T-cell (primary cell): ENCODE measurements at regions not wholly inside any gene's neighbourhood (a gene's known extent, or its start where the extent isn't known, plus 50 kb on each side); places are given as distances from the start of the nearest gene placed in this dataset.

Source experiments
- ATAC-seq, 4 experiments: fragments of 200-7000 bp in 3 of 4; fragments of 150-1000 bp in 1 of 4; cut with Tn5 transposase; replicated peaks in 1 of 4; 1 replicate in 3 of 4; 2 replicates in 1 of 4; pipeline ENCODE4 v1.10.0; 2021; ENCODE audit warnings: moderate library complexity in 3 of 4, mild to moderate bottlenecking in 2 of 4, moderate number of reproducible peaks in 1 of 4
- CTCF ChIA-PET, 2 donors: fragments of 300-600 bp; sonication (Branson Sonifier 250); formaldehyde crosslinking; loops; one replicate each; lab custom pipeline; 2022; ENCODE audit warnings: antibody characterized with exemption in 2 of 2; lab: Charles Lee
- POLR2A ChIA-PET, 2 donors: fragments of 300-600 bp; sonication (Branson Sonifier 250); formaldehyde crosslinking; loops; one replicate each; lab custom pipeline; 2022; ENCODE audit warnings: antibody characterized with exemption in 2 of 2; lab: Charles Lee
- DNase-seq, 35 experiments: peaks; one replicate each; pipeline versions ENCODE4 v3.0.0 to v3.0.0-alpha.2; 2013 to 2023
- H3K27ac ChIP-seq: one replicate; pipeline ENCODE4 v1.5.1; 2013; ENCODE audit warnings: low read length
- H3K27me3 ChIP-seq, 2 experiments: replicated peaks in 1 of 2; 1 replicate in 1 of 2; 2 replicates in 1 of 2; pipeline versions ENCODE4 v1.6.1 to v1.7.0; 2013; ENCODE audit warnings: low read length in 1 of 2, mixed read lengths in 1 of 2; ENCODE audit not compliant: control insufficient read depth in 2 of 2, insufficient read depth in 2 of 2; ENCODE audit errors: extremely low read depth in 1 of 2
- H3K36me3 ChIP-seq, 2 donors: 1 replicate in 1 of 2; 2 replicates in 1 of 2; pipeline versions ENCODE4 v1.6.1 to v1.7.0; 2013; ENCODE audit warnings: low read length in 1 of 2; ENCODE audit not compliant: control insufficient read depth in 2 of 2, insufficient read depth in 1 of 2; ENCODE audit errors: extremely low read depth in 1 of 2
- H3K4me1 ChIP-seq, 2 experiments: 1 replicate in 1 of 2; 2 replicates in 1 of 2; pipeline versions ENCODE4 v1.6.1 to v1.7.0; 2013; ENCODE audit warnings: low read length in 2 of 2, mixed read lengths in 1 of 2; ENCODE audit not compliant: insufficient read depth in 2 of 2, control insufficient read depth in 1 of 2; ENCODE audit errors: extremely low read depth in 1 of 2
- H3K4me3 ChIP-seq, 2 donors: 1 replicate in 1 of 2; 2 replicates in 1 of 2; pipeline versions ENCODE4 v1.5.1 to v1.7.0; 2013; ENCODE audit warnings: mild to moderate bottlenecking in 2 of 2, low read length in 1 of 2, moderate library complexity in 1 of 2; ENCODE audit not compliant: control insufficient read depth in 1 of 2; ENCODE audit errors: extremely low read depth in 1 of 2
- H3K9me3 ChIP-seq: 2 replicates; pipeline ENCODE4 v1.7.0; 2013
- H3K27ac Mint-ChIP-seq, 2 donors: one replicate each; pipeline ENCODE4 v1.8.0; 2020 to 2021; ENCODE audit warnings: mild to moderate bottlenecking in 2 of 2, mixed read lengths in 2 of 2
- H3K27me3 Mint-ChIP-seq, 2 donors: one replicate each; pipeline ENCODE4 v1.8.0; 2021 to 2022; ENCODE audit warnings: mixed read lengths in 2 of 2
- H3K36me3 Mint-ChIP-seq: one replicate; pipeline ENCODE4 v1.8.0; 2021; ENCODE audit warnings: mixed read lengths
- H3K4me1 Mint-ChIP-seq, 3 donors: one replicate each; pipeline ENCODE4 v1.8.0; 2020 to 2022; ENCODE audit warnings: mixed read lengths in 3 of 3, mild to moderate bottlenecking in 1 of 3
- H3K4me3 Mint-ChIP-seq, 3 donors: one replicate each; pipeline ENCODE4 v1.8.0; 2020 to 2022; ENCODE audit warnings: mild to moderate bottlenecking in 3 of 3, mixed read lengths in 3 of 3, moderate library complexity in 3 of 3
- H3K9me3 Mint-ChIP-seq, 3 donors: one replicate each; pipeline ENCODE4 v1.8.0; 2020 to 2022; ENCODE audit warnings: mixed read lengths in 3 of 3
- WGBS: methylation state at CpG from one replicate; pipeline ENCODE4 v1.1.5; 2013; ENCODE audit warnings: missing lambda C conversion rate; ENCODE audit not compliant: insufficient coverage; 5-methylcytosine and 5-hydroxymethylcytosine counted together

DNA sequence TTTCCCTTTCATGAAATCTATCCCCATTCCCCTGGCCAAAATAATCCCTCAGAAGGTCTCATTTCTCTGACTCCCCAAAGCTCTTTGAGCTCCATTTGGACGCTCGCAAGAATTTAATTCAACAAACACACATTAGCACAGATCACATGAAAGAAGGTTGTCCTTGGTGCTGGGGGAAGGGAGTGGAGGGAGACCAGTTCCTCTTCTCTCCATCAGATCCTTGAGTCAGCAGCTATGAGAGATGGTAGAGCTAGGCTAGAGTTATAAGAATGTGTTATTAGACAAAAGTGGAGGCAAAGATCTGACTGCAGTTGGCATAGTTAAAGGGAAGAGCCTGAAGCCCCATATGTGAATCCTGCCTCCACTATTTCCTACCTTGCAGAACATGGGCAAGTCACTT is 184.2 kb upstream of the CDYL start:
- Histone ChIP-seq H3K4me1 (no peaks in the 10 kb centered on the region), H3K9me3 (no peaks in the 10 kb centered on the region), H3K4me3 (no peak overlapping the region), H3K27ac (no peak overlapping the region), H3K36me3 (no peaks in the 10 kb centered on the region), H3K27me3 (peaks cover 0 to 4% of the 10 kb centered on the region in 2 experiments)
- ChIA-PET POLR2A (no interaction called here), CTCF (no interaction called here)
- Mint-ChIP-seq H3K36me3 (no peaks in the 10 kb centered on the region), H3K27me3 (peaks cover 2 to 14% of the 10 kb centered on the region in 2 donors), H3K9me3 (no peaks in the 10 kb centered on the region), H3K4me3 (no peak overlapping the region), H3K4me1 (no peaks in the 10 kb centered on the region), H3K27ac (no peak overlapping the region)
- DNase-seq (no peak), ATAC-seq (no peak)
- WGBS = no CpG with 5 or more reads among the region's 2 CpGs

- WGBS = 87% methylated on average over 6 of the region's 6 CpGs
- no peak for ATAC-seq
- no peaks in the 10 kb centered on the region for H3K36me3 Mint-ChIP-seq
- peaks cover 0 to 4% of the 10 kb centered on the region in 2 experiments for H3K27me3 ChIP-seq
- no peaks in the 10 kb centered on the region for H3K4me1 Mint-ChIP-seq
- H3K27me3 Mint-ChIP-seq = peaks cover 2 to 14% of the 10 kb centered on the region in 2 donors
- H3K4me1 ChIP-seq = no peaks in the 10 kb centered on the region
- H3K4me3 Mint-ChIP-seq = no peak overlapping the region
- no peaks in the 10 kb centered on the region for H3K9me3 ChIP-seq
- no peak overlapping the region for H3K27ac Mint-ChIP-seq
- ChIA-PET POLR2A (no interaction called here), CTCF (interaction anchor here in 1 of 2 donors (0.6 kb wide), 1 partner anchor 714 kb away, joined by 3 read pairs; no protein-coding TSS in a partner anchor)
- H3K9me3 Mint-ChIP-seq = no peaks in the 10 kb centered on the region
- H3K36me3 ChIP-seq = no peaks in the 10 kb centered on the region
- no peak overlapping the region for H3K4me3 ChIP-seq
- no peak for DNase-seq
- no peak overlapping the region for H3K27ac ChIP-seq
Observed at GRCh38 chr6:4591218-4591617, 185.0 kb upstream of the CDYL start.

GRCh38 chr6:4589295-4589694 is 186.9 kb upstream of the CDYL start:
- DNase-seq = no peak
- H3K4me3 ChIP-seq = no peak overlapping the region
- Mint-ChIP-seq H3K9me3 (no peaks in the 10 kb centered on the region), H3K27me3 (peaks cover 2 to 14% of the 10 kb centered on the region in 2 donors), H3K27ac (no peak overlapping the region), H3K36me3 (no peaks in the 10 kb centered on the region), H3K4me3 (no peak overlapping the region), H3K4me1 (no peaks in the 10 kb centered on the region)
- ChIA-PET CTCF (no interaction called here), POLR2A (no interaction called here)
- ATAC-seq = no peak
- no peaks in the 10 kb centered on the region for H3K4me1 ChIP-seq
- H3K27ac ChIP-seq = no peak overlapping the region
- H3K36me3 ChIP-seq = no peaks in the 10 kb centered on the region
- 88% methylated on average over 2 of the region's 2 CpGs for WGBS
- no peaks in the 10 kb centered on the region for H3K9me3 ChIP-seq
- peaks cover 0 to 4% of the 10 kb centered on the region in 2 experiments for H3K27me3 ChIP-seq

DNA sequence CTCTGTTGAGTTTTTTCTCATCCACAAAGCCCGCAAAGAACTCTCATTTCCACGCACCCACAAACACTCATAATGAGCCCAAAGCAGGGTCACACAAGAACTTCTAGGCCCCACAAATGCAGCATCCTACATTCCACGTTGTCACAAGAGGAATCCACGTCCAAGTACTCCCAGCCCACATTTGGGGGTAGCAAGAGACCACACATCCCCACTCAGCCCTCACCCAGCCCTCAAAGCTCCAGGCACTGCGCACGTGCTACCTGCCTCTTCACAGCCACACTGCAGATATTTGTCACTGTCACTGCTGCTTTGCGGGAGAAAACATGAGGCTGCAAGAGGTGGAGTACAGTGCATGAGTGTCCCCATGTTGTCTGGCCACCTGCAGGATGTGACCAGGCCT is 187.6 kb upstream of the CDYL start:
- Mint-ChIP-seq H3K27ac (no peak overlapping the region), H3K27me3 (peaks cover 2 to 14% of the 10 kb centered on the region in 2 donors), H3K36me3 (no peaks in the 10 kb centered on the region), H3K4me3 (no peak overlapping the region), H3K4me1 (no peaks in the 10 kb centered on the region), H3K9me3 (no peaks in the 10 kb centered on the region)
- no peak for ATAC-seq
- Histone ChIP-seq H3K4me3 (no peak overlapping the region), H3K27me3 (peaks cover 0 to 4% of the 10 kb centered on the region in 2 experiments), H3K27ac (no peak overlapping the region), H3K36me3 (no peaks in the 10 kb centered on the region), H3K4me1 (no peaks in the 10 kb centered on the region), H3K9me3 (no peaks in the 10 kb centered on the region)
- CTCF ChIA-PET = no interaction called here
- 75% methylated on average over 7 of the region's 7 CpGs for WGBS
- no peak for DNase-seq
- POLR2A ChIA-PET = no interaction called here

DNA sequence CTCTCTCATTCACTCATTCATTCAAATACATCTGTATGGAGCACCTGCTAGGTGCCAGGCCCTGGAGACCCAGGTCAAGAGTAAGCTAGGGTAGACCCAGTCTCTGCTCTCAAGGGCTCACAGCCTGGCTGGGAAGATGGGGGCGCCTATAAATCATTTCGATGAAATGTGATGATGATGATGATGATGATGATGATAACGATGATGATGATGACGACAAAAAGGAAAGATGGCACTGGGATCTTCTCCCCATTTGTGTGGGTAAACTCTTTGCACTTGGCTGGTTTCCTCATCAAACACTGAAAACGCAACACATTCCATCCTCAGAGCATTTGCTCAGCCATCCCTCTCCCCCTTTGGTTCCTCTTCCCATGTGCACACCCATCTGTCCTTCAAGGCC is 188.0 kb upstream of the CDYL start:
- ChIA-PET POLR2A (no interaction called here), CTCF (no interaction called here)
- no peaks in the 10 kb centered on the region for H3K9me3 Mint-ChIP-seq
- DNase-seq = no peak
- Histone ChIP-seq H3K9me3 (no peaks in the 10 kb centered on the region), H3K27me3 (peaks cover 0 to 4% of the 10 kb centered on the region in 2 experiments), H3K27ac (no peak overlapping the region), H3K36me3 (no peaks in the 10 kb centered on the region), H3K4me1 (no peaks in the 10 kb centered on the region), H3K4me3 (no peak overlapping the region)
- H3K36me3 Mint-ChIP-seq = no peaks in the 10 kb centered on the region
- peaks cover 2 to 14% of the 10 kb centered on the region in 2 donors for H3K27me3 Mint-ChIP-seq
- H3K4me1 Mint-ChIP-seq = no peaks in the 10 kb centered on the region
- no peak overlapping the region for H3K27ac Mint-ChIP-seq
- no peak for ATAC-seq
- 97% methylated on average over 3 of the region's 5 CpGs for WGBS
- H3K4me3 Mint-ChIP-seq = no peak overlapping the region

GRCh38 chr6:4587171-4587570 is 189.0 kb upstream of the CDYL start:
- ChIA-PET POLR2A (no interaction called here), CTCF (no interaction called here)
- Histone ChIP-seq H3K27ac (no peak overlapping the region), H3K9me3 (no peaks in the 10 kb centered on the region), H3K27me3 (peaks cover 0 to 4% of the 10 kb centered on the region in 2 experiments), H3K4me1 (no peaks in the 10 kb centered on the region), H3K36me3 (no peaks in the 10 kb centered on the region), H3K4me3 (no peak overlapping the region)
- peaks cover 2 to 18% of the 10 kb centered on the region in 2 donors for H3K27me3 Mint-ChIP-seq
- H3K4me1 Mint-ChIP-seq = no peaks in the 10 kb centered on the region
- no peak overlapping the region for H3K27ac Mint-ChIP-seq
- ATAC-seq (no peak), DNase-seq (no peak)
- H3K4me3 Mint-ChIP-seq = no peak overlapping the region
- 100% methylated on average over 4 of the region's 4 CpGs for WGBS
- no peaks in the 10 kb centered on the region for H3K36me3 Mint-ChIP-seq
- H3K9me3 Mint-ChIP-seq = no peaks in the 10 kb centered on the region

- Mint-ChIP-seq H3K27ac (no peak overlapping the region), H3K9me3 (no peaks in the 10 kb centered on the region), H3K36me3 (no peaks in the 10 kb centered on the region), H3K4me1 (no peaks in the 10 kb centered on the region), H3K27me3 (peaks cover 2 to 12% of the 10 kb centered on the region in 2 donors), H3K4me3 (no peak overlapping the region)
- ChIA-PET CTCF (no interaction called here), POLR2A (no interaction called here)
- no peak for DNase-seq
- peaks cover 0 to 3% of the 10 kb centered on the region in 2 experiments for H3K27me3 ChIP-seq
- ATAC-seq = no peak
- WGBS = 96% methylated on average over 3 of the region's 3 CpGs
- no peak overlapping the region for H3K27ac ChIP-seq
- H3K36me3 ChIP-seq = no peaks in the 10 kb centered on the region
- no peaks in the 10 kb centered on the region for H3K4me1 ChIP-seq
- no peaks in the 10 kb centered on the region for H3K9me3 ChIP-seq
- no peak overlapping the region for H3K4me3 ChIP-seq
Observed at GRCh38 chr6:4586469-4586859, 189.7 kb upstream of the CDYL start.
